ENCODE measurements at regions not wholly inside any gene's neighbourhood (a gene's known extent, or its start where the extent isn't known, plus 50 kb on each side); places are given as distances from the start of the nearest gene placed in this dataset.

GRCh38 chr5:141742866-141743851, 61.1 kb upstream of the ARAP3 start (continued):
- TF ChIP-seq CHD7 (IDR thresholded peaks at IDR 0.05; ENCODE audit: insufficient replicate concordance, low read length) (no peak), KDM5A (IDR thresholded peaks at IDR 0.05; ENCODE audit: low read length) (no peak), SP2 (IDR thresholded peaks at IDR 0.05; ENCODE audit: low read length) (no peak), EGR1 (IDR thresholded peaks at IDR 0.05; ENCODE audit: borderline replicate concordance, low read depth, low read length) (no peak), TBP (IDR thresholded peaks at IDR 0.05; ENCODE audit: low read depth, low read length) (no peak), USF2 (IDR thresholded peaks at IDR 0.05; ENCODE audit: low read length) (no peak), NANOG (IDR thresholded peaks at IDR 0.05; ENCODE audit: insufficient read depth, low read depth, low read length, poor library complexity, severe bottlenecking) (no peak), BACH1 (IDR thresholded peaks at IDR 0.05; ENCODE audit: low read length) (peak; percentile 66), CHD2 (IDR thresholded peaks at IDR 0.05; ENCODE audit: low read length) (peak; percentile 47; the same call in 1 of the 2 replicates)

Measured in H1 (cell line).